Mucosa of descending colon (tissue), 3 donors: ENCODE measurements at regions not wholly inside any gene's neighbourhood (a gene's known extent, or its start where the extent isn't known, plus 50 kb on each side); places are given as distances from the start of the nearest gene placed in this dataset.

Experiments
- ATAC-seq: fragments of 200-7000 bp; cut with Tn5 transposase; one replicate; pipeline ENCODE4 v1.9.1; 2020; ENCODE audit warnings: mild to moderate bottlenecking, moderate library complexity
- DNase-seq, 3 donors: peaks; one replicate each; pipeline ENCODE4 v3.0.0-alpha.2; 2020
- H3K36me3 ChIP-seq: fragments of 200-600 bp; one replicate; pipeline ENCODE4 v1.8.0; 2021; ENCODE audit warnings: low read depth, mild to moderate bottlenecking
- H3K4me1 ChIP-seq: fragments of 200-600 bp; one replicate; pipeline ENCODE4 v1.8.0; 2021; ENCODE audit warnings: low read depth, mild to moderate bottlenecking
- H3K4me3 ChIP-seq: fragments of 200-600 bp; one replicate; pipeline ENCODE4 v1.8.0; 2021; ENCODE audit warnings: mild to moderate bottlenecking
- H3K9me3 ChIP-seq: fragments of 200-600 bp; one replicate; pipeline ENCODE4 v1.8.0; 2021; ENCODE audit warnings: mild to moderate bottlenecking
- CTCF ChIP-seq: fragments of 200-600 bp; IDR thresholded peaks from one replicate; pipeline ENCODE4 v1.8.0; 2022; ENCODE audit warnings: antibody characterized with exemption, mild to moderate bottlenecking
- intact Hi-C, 2 donors: fragments of 100-400 bp; cut with DNase I in 1 of 2; cut with micrococcal nuclease in 1 of 2; formaldehyde crosslinking; loops; one replicate each; pipeline versions ENCODE4 v1.11.0 to v1.11.1; 2022; cut with DNase I, micrococcal nuclease
- donor health status: DM: no; HTN: no; CAD: no; lungs with moderate emphysema.
- donor health status: DM: no; HTN: no; CAD: no.
- donor health status: DM: no; HTN: yes; CAD: no.

DNA sequence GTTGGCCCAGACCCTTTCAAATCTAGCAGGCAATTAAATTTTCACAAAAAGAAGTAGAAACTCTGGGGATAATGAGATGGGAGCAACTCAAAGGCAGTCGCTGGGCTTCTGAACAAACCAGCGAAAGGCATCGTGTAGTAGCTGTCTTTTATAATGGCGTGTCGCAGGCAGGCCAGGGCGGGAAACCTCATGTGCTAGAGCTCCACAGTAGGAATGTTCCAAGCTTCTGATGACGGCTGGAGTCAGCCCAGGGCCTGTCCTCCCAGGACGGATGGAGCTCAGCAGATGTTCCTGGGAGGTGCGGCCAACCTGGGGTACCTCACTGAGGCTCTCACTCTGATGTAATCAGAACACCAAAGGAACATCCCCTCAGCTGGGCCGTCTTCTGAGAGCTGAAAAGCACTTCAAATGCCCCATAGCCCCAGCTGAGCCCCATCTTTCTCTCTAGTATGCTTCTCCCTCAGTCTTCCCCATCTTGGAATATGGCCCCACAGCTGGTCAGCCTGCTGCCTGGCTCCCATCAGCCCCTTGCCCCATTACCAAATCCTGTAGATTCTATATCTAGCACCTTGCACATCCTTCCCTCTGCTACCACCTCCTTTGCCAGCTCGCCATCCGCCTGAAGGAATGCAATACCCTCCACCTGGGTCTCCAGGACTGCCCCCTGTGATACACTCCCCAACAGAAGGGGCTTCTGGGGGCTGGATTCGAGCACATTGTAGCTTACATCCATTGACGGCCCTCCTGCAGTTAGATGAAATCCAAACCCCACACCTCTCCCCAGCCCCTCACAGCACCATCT, 54.9 kb upstream of the ATP2B2 start:
- TF ChIP-seq CTCF = no peak
- no peaks in the 10 kb centered on the region for H3K36me3 ChIP-seq
- H3K9me3 ChIP-seq = no peaks in the 10 kb centered on the region
- ATAC-seq = no peak
- no peak overlapping the region for H3K4me3 ChIP-seq
- intact Hi-C loops = no loop called here
- no peak for DNase-seq
- H3K4me1 ChIP-seq = no peaks in the 10 kb centered on the region

- ATAC-seq = no peak
- DNase-seq = no peak
- Histone ChIP-seq H3K36me3 (no peaks in the 10 kb centered on the region), H3K4me3 (no peak overlapping the region), H3K9me3 (no peaks in the 10 kb centered on the region), H3K4me1 (no peaks in the 10 kb centered on the region)
- intact Hi-C loops = no loop called here
- no peak for TF ChIP-seq CTCF
Observed at GRCh38 chr3:10561162-10561945, 56.0 kb upstream of the ATP2B2 start.

- H3K9me3 ChIP-seq = no peaks in the 10 kb centered on the region
- no peak for TF ChIP-seq CTCF
- no peaks in the 10 kb centered on the region for H3K36me3 ChIP-seq
- no peaks in the 10 kb centered on the region for H3K4me1 ChIP-seq
- intact Hi-C loops = no loop called here
- ATAC-seq = no peak
- no peak for DNase-seq
- no peak overlapping the region for H3K4me3 ChIP-seq
Observed at GRCh38 chr3:10561946-10562560, 56.7 kb upstream of the ATP2B2 start.

DNA sequence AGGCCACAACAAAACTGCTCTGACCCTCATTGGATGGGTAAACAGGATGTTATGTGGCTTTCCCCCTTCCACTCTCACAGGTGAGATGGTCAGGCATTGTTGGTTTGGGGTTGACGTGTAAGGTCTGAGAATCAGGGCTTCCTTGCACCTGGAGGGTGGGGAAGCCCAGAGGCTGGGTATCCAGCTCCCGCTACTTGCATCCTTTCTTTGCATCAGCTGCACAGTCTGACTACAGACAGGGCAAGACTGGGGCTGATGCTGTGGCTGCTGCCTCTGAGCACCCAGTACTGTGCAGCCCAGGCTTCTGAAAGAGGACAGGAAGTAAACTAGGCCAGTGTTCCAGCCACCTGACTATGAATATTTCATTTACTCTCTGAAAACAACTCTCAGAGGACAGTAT, 58.0 kb upstream of the ATP2B2 start:
- intact Hi-C loops = no loop called here
- no peak for TF ChIP-seq CTCF
- DNase-seq (no peak), ATAC-seq (no peak)
- Histone ChIP-seq H3K36me3 (no peaks in the 10 kb centered on the region), H3K4me1 (no peaks in the 10 kb centered on the region), H3K4me3 (no peak overlapping the region), H3K9me3 (no peaks in the 10 kb centered on the region)

DNA sequence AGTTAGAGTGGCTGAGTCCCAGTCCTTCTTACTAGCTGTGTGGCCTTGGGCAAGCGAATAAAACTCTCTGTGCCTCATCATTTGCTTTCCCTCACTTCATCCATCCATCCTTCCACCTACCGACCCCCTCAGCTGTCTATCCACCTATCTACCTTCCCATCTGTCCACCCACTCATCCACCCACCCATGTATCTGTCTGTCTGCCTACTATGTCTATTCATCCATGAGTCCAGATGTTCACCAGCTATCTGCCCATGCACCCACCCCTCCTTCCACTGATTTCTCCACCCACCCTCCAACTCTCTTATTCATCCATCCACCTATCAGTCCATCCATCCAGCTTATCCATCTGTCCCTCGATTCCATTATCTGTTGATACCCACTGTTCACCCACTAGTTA, 60.4 kb upstream of the ATP2B2 start:
- intact Hi-C loops = no loop called here
- H3K4me1 ChIP-seq = no peaks in the 10 kb centered on the region
- DNase-seq (no peak), ATAC-seq (no peak)
- H3K4me3 ChIP-seq = no peak overlapping the region
- no peaks in the 10 kb centered on the region for H3K9me3 ChIP-seq
- no peaks in the 10 kb centered on the region for H3K36me3 ChIP-seq
- TF ChIP-seq CTCF = no peak
